ENCODE measurements at regions not wholly inside any gene's neighbourhood (a gene's known extent, or its start where the extent isn't known, plus 50 kb on each side); places are given as distances from the start of the nearest gene placed in this dataset.
"Not testable (repeated sequence)": the region's sequence is repeated elsewhere in the genome, so short reads cannot be mapped to it uniquely, and the experiment has no call there.

GRCh38 chr1:214767221-214767620, 164.2 kb downstream of the CENPF start:
- Histone ChIP-seq H3K27me3 (no peaks in the 10 kb centered on the region), H3K4me3 (no peak overlapping the region), H3K4me1 (no peaks in the 10 kb centered on the region), H3K36me3 (no peaks in the 10 kb centered on the region), H3K27ac (no peak overlapping the region), H3K9me3 (peaks cover 0 to 34% (median 22%) of the 10 kb centered on the region in 4 donors)
- no peak for DNase-seq
- intact Hi-C loops (cut with DNase I; ENCODE audit: low total_unique reads), result no loop called here
- TF ChIP-seq EP300 (IDR thresholded peaks at IDR 0.05), result no peak
- TF ChIP-seq POLR2A (IDR thresholded peaks at IDR 0.05), result no peak
- no peak for TF ChIP-seq POLR2AphosphoS5 (IDR thresholded peaks at IDR 0.05)
- TF ChIP-seq CTCF (IDR thresholded peaks at IDR 0.05), result no peak

GRCh38 chr1:214769666-214770065, 166.7 kb downstream of the CENPF start:
- H3K9me3 ChIP-seq; H3K27ac ChIP-seq; H3K4me3 ChIP-seq; H3K36me3 ChIP-seq; intact Hi-C loops (cut with DNase I; ENCODE audit: low total_unique reads); H3K27me3 ChIP-seq; H3K4me1 ChIP-seq; DNase-seq: not testable (repeated sequence)

DNA sequence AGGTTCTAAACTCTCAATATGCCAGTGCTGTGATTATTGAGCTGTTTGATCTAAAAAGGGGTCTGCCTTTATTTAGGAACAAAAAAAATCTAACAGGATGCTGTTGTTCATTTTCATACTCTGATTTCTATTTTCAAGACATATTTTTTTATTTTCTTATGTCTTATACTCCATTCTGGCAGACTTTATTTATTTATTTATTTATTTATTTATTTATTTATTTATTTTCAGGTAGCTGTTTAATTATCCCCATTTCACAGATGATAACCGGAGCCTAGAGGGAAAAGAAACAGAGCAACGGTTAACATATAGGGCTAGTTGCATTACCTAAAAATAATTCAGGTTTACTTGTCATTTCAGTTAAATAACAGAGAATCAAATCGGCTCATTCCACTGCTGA, 174.4 kb downstream of the CENPF start:
- H3K9me3 ChIP-seq, result peaks cover 0 to 6% (median 0%) of the 10 kb centered on the region in 4 donors
- H3K4me3 ChIP-seq, result no peak overlapping the region
- WGBS, 5 donors, result 90 to 98% (median 93%) methylated on average over 3 of the region's 3 CpGs
- no peaks in the 10 kb centered on the region for H3K27me3 ChIP-seq
- H3K36me3 ChIP-seq, result no peaks in the 10 kb centered on the region
- TF ChIP-seq CTCF (IDR thresholded peaks at IDR 0.05), result no peak
- no peak for TF ChIP-seq POLR2AphosphoS5 (IDR thresholded peaks at IDR 0.05)
- no peak for TF ChIP-seq POLR2A (IDR thresholded peaks at IDR 0.05)
- TF ChIP-seq EP300 (IDR thresholded peaks at IDR 0.05), result no peak
- H3K4me1 ChIP-seq, result no peaks in the 10 kb centered on the region
- no peak for DNase-seq
- intact Hi-C loops (cut with DNase I; ENCODE audit: low total_unique reads), result no loop called here
- no peak overlapping the region for H3K27ac ChIP-seq

DNA sequence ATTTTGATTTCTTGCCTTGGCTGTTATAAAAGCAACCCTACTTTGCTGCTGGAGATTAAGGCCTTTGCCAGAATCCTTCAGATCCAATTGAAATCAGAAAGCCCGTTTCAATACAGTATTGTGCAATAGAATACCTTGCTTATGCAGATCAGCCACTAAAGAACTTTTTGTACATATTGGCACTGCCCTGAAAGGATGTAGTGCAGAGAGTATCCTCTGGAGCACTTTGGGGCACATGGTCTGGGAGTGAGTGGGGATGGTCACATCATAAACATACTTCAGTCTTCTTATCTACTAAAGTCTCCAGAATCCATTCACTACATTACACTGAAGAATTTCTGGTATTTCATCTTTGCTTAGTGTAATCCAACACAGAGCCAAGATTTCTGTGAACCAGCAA, 189.0 kb downstream of the CENPF start:
- intact Hi-C loops (cut with DNase I; ENCODE audit: low total_unique reads), result no loop called here
- no peak overlapping the region for H3K4me3 ChIP-seq
- H3K36me3 ChIP-seq, result no peaks in the 10 kb centered on the region
- H3K9me3 ChIP-seq, result peaks cover 0 to under 1% (median 0%) of the 10 kb centered on the region in 4 donors
- H3K27me3 ChIP-seq, result no peaks in the 10 kb centered on the region
- no peak for DNase-seq
- no peak overlapping the region for H3K27ac ChIP-seq
- TF ChIP-seq EP300 (IDR thresholded peaks at IDR 0.05) (no peak), CTCF (IDR thresholded peaks at IDR 0.05) (no peak), POLR2AphosphoS5 (IDR thresholded peaks at IDR 0.05) (no peak), POLR2A (IDR thresholded peaks at IDR 0.05) (no peak)
- H3K4me1 ChIP-seq, result no peaks in the 10 kb centered on the region
- WGBS, 5 donors, result 48 to 89% (median 65%) methylated on average over 1 of the region's 1 CpG

GRCh38 chr1:214792527-214793186, 189.7 kb downstream of the CENPF start:
- H3K4me1 ChIP-seq, result no peaks in the 10 kb centered on the region
- intact Hi-C loops (cut with DNase I; ENCODE audit: low total_unique reads), result no loop called here
- peaks cover 0 to 6% (median 0%) of the 10 kb centered on the region in 4 donors for H3K9me3 ChIP-seq
- WGBS, 5 donors, result 74 to 76% (median 75%) methylated on average over 6 of the region's 6 CpGs
- no peak overlapping the region for H3K27ac ChIP-seq
- H3K27me3 ChIP-seq, result no peaks in the 10 kb centered on the region
- no peaks in the 10 kb centered on the region for H3K36me3 ChIP-seq
- no peak for DNase-seq
- TF ChIP-seq CTCF (IDR thresholded peaks at IDR 0.05) (no peak), POLR2A (IDR thresholded peaks at IDR 0.05) (no peak), EP300 (IDR thresholded peaks at IDR 0.05) (no peak), POLR2AphosphoS5 (IDR thresholded peaks at IDR 0.05) (no peak)
- no peak overlapping the region for H3K4me3 ChIP-seq
